ENCODE measurements at regions not wholly inside any gene's neighbourhood (a gene's known extent, or its start where the extent isn't known, plus 50 kb on each side); places are given as distances from the start of the nearest gene placed in this dataset.

DNA sequence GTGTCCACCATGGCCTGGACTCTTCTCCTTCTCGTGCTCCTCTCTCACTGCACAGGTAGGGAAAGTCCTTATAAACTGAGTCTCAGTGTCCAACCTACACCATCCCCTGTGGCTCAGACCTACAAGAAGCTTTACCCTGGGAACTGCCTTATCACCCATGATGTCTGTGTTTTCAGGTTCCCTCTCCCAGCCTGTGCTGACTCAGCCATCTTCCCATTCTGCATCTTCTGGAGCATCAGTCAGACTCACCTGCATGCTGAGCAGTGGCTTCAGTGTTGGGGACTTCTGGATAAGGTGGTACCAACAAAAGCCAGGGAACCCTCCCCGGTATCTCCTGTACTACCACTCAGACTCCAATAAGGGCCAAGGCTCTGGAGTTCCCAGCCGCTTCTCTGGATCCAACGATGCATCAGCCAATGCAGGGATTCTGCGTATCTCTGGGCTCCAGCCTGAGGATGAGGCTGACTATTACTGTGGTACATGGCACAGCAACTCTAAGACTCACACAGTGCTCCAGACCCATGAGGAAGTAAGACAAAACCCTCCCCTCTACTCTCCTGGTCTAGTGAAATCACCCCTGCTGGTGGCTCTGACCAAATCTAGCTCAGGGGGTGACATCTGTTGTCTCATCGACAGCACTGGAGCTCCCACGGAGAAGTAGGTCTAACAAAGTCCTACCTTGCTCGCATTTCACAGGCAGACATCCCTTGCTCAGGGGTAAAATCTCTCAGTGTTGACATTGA is 74.3 kb downstream of the VPREB1 start:
- peaks cover 0 to 7% (median 1%) of the 10 kb centered on the region in 3 donors for H3K9me3 ChIP-seq (ENCODE audit: control extremely low read depth in 1 of 3, control insufficient read depth in 2 of 3, insufficient read depth in 1 of 3, low read length in 2 of 3)
- H3K27me3 Mint-ChIP-seq = no peaks in the 10 kb centered on the region
- no peaks in the 10 kb centered on the region for H3K79me2 ChIP-seq (ENCODE audit: control insufficient read depth, insufficient read depth, low read length)
- ChIA-PET POLR2A (no interaction called here), CTCF (interaction anchor here (1.0 to 2.0 kb wide), 6 partner anchors 15 to 637 kb away, joined by 3 to 7 read pairs (median 4); no protein-coding TSS in a partner anchor)
- intact Hi-C loops (cut with micrococcal nuclease) = no loop called here
- no peaks in the 10 kb centered on the region for H3K27me3 ChIP-seq (replicated peaks in 1 of 4; ENCODE audit: control extremely low read depth in 1 of 4, control insufficient read depth in 3 of 4, insufficient read depth in 4 of 4, low read length in 3 of 4)
- H3K4me1 Mint-ChIP-seq = peaks cover 38% of the 10 kb centered on the region
- no peaks in the 10 kb centered on the region for H3K9me3 Mint-ChIP-seq (ENCODE audit: insufficient read depth)
- no peak overlapping the region for H2AFZ ChIP-seq (ENCODE audit: insufficient read depth, low read depth, low read length, poor library complexity, severe bottlenecking)
- WGBS (ENCODE audit: insufficient coverage) = 96% methylated on average over 4 of the region's 8 CpGs
- H3K36me3 ChIP-seq (replicated peaks in 1 of 2; ENCODE audit: control extremely low read depth in 1 of 2, control insufficient read depth in 1 of 2, extremely low read depth in 1 of 2, insufficient read depth in 2 of 2, low read length in 1 of 2) = peaks cover 12 to 59% of the 10 kb centered on the region in 2 experiments
- H3K4me3 ChIP-seq (ENCODE audit: control extremely low read depth in 1 of 5, extremely low read depth in 1 of 5, insufficient read depth in 1 of 5, low read depth in 2 of 5, low read length in 4 of 5) = no peak overlapping the region
- H4K20me1 ChIP-seq (ENCODE audit: control insufficient read depth, insufficient read depth, low read length, poor library complexity, severe bottlenecking) = peaks cover 4% of the 10 kb centered on the region
- ATAC-seq (ENCODE audit: low read depth) (peak; percentile 21), DNase-seq (peak; percentile 42)
- no peak overlapping the region for H3K4me3 Mint-ChIP-seq
- peak overlapping the region in 1 of 2 donors; percentile 52 for H3K27ac ChIP-seq (ENCODE audit: low read length in 2 of 2)
- H3K4me1 ChIP-seq (ENCODE audit: control insufficient read depth in 2 of 2, insufficient read depth in 2 of 2, low read length in 2 of 2) = peaks cover 30 to 39% of the 10 kb centered on the region in 2 donors
- TF ChIP-seq, protein P1, sequence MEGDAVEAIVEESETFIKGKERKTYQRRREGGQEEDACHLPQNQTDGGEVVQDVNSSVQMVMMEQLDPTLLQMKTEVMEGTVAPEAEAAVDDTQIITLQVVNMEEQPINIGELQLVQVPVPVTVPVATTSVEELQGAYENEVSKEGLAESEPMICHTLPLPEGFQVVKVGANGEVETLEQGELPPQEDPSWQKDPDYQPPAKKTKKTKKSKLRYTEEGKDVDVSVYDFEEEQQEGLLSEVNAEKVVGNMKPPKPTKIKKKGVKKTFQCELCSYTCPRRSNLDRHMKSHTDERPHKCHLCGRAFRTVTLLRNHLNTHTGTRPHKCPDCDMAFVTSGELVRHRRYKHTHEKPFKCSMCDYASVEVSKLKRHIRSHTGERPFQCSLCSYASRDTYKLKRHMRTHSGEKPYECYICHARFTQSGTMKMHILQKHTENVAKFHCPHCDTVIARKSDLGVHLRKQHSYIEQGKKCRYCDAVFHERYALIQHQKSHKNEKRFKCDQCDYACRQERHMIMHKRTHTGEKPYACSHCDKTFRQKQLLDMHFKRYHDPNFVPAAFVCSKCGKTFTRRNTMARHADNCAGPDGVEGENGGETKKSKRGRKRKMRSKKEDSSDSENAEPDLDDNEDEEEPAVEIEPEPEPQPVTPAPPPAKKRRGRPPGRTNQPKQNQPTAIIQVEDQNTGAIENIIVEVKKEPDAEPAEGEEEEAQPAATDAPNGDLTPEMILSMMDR (IDR thresholded peaks at IDR 0.05) = no peak
- TF ChIP-seq EZH2 (IDR thresholded peaks at IDR 0.05; ENCODE audit: borderline replicate concordance, insufficient read depth, low read depth, low read length, poor library complexity, severe bottlenecking) = no peak
- H3K4me2 ChIP-seq (replicated peaks; ENCODE audit: low read depth, low read length, poor library complexity, severe bottlenecking) = no peak overlapping the region
- H3K27ac Mint-ChIP-seq = peak overlapping the region; percentile 60
- H3K9ac ChIP-seq (ENCODE audit: low read length) = no peak overlapping the region
